Bronchial epithelial cell (primary cell): ENCODE measurements at regions not wholly inside any gene's neighbourhood (a gene's known extent, or its start where the extent isn't known, plus 50 kb on each side); places are given as distances from the start of the nearest gene placed in this dataset.

Experiments
- DNase-seq: peaks from one replicate; pipeline ENCODE4 v3.0.0-alpha.2; 2010; ENCODE audit warnings: low read depth
- FAIRE-seq: peaks from 2 replicates; lab custom pipeline; 2011; peaks lifted over from hg19 to GRCh38; lab: Jason Lieb, UNC
- H3K27me3 ChIP-seq: 2 replicates; pipeline ENCODE4 v1.5.1; 2011; ENCODE audit warnings: low read length; ENCODE audit not compliant: control insufficient read depth, insufficient read depth
- H3K36me3 ChIP-seq: 2 replicates; pipeline ENCODE4 v1.5.1; 2011; ENCODE audit warnings: low read length; ENCODE audit not compliant: control insufficient read depth, insufficient read depth
- H3K4me3 ChIP-seq: 2 replicates; pipeline ENCODE4 v1.5.1; 2011; ENCODE audit warnings: mild to moderate bottlenecking, low read depth, low read length, control low read depth
- CTCF ChIP-seq: IDR thresholded peaks from 2 replicates; pipeline ENCODE4 v1.5.1; 2011; ENCODE audit warnings: mild to moderate bottlenecking, moderate library complexity, low read length, control low read depth, inconsistent platforms; ENCODE audit not compliant: insufficient read depth, severe bottlenecking

- H3K4me3 ChIP-seq = no peak overlapping the region
- H3K27me3 ChIP-seq = peaks cover 1% of the 10 kb centered on the region
- TF ChIP-seq CTCF = no peak
- DNase-seq (peak; percentile 41), FAIRE-seq (no peak)
- no peaks in the 10 kb centered on the region for H3K36me3 ChIP-seq
These were observed 127.3 kb upstream of the HABP2 start for GRCh38 chr10:113425541-113425951.

GRCh38 chr10:113426181-113426877, 126.5 kb upstream of the HABP2 start:
- TF ChIP-seq CTCF = no peak
- Histone ChIP-seq H3K4me3 (no peak overlapping the region), H3K27me3 (peaks cover 1% of the 10 kb centered on the region), H3K36me3 (no peaks in the 10 kb centered on the region)
- no peak for FAIRE-seq
- DNase-seq = no peak

- peaks cover 1% of the 10 kb centered on the region for H3K27me3 ChIP-seq
- FAIRE-seq (no peak), DNase-seq (no peak)
- no peaks in the 10 kb centered on the region for H3K36me3 ChIP-seq
- no peak overlapping the region for H3K4me3 ChIP-seq
- TF ChIP-seq CTCF = no peak
These were observed 125.6 kb upstream of the HABP2 start for GRCh38 chr10:113427236-113427735.

- no peaks in the 10 kb centered on the region for H3K36me3 ChIP-seq
- no peak overlapping the region for H3K4me3 ChIP-seq
- FAIRE-seq (no peak), DNase-seq (no peak)
- H3K27me3 ChIP-seq = peaks cover 1% of the 10 kb centered on the region
- TF ChIP-seq CTCF = no peak
These were observed 124.9 kb upstream of the HABP2 start for GRCh38 chr10:113427811-113428558.

- DNase-seq = no peak
- Histone ChIP-seq H3K27me3 (no peaks in the 10 kb centered on the region), H3K36me3 (no peaks in the 10 kb centered on the region), H3K4me3 (no peak overlapping the region)
- TF ChIP-seq CTCF = no peak
- peak; percentile 85 for FAIRE-seq
These were observed 122.0 kb upstream of the HABP2 start for GRCh38 chr10:113430634-113431397.
